NCI-H2171 treated with DMSO at 0.1 percent for 48 hours (cell line): ENCODE measurements at regions not wholly inside any gene's neighbourhood (a gene's known extent, or its start where the extent isn't known, plus 50 kb on each side); places are given as distances from the start of the nearest gene placed in this dataset.
A peak's percentile ranks its signal among the peaks of the same experiment; 100 is the strongest.

Experiments
- DNase-seq: peaks from one replicate; lab custom pipeline; 2025; lab: John Stamatoyannopoulos, UW

GRCh38 chr3:117719316-117719926 is 1009.8 kb downstream of the TUSC7 start:
- DNase-seq: peak; percentile 9

DNA sequence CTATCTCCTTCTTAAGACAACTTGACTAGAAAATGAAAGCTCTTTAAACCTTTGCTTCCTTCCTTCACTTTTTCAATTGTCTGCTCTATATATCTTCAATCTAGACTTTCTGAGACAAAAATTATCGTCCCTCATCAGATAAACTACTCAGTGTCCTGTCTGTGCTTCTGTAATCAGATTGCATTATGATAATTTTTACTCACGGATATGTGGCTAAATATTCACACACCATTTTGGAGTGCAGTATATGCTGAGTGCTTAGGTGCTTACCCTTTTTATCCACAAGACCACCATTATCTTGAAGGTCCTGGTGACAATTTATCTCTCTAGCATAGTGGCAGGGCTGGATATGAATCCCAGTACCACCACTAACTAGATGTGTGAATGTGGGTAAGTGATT is 1012.3 kb downstream of the TUSC7 start:
- no peak for DNase-seq

- no peak for DNase-seq
Measured at GRCh38 chr3:117722856-117723255, 1013.3 kb downstream of the TUSC7 start.

GRCh38 chr3:117723825-117724224 is 1014.2 kb downstream of the TUSC7 start:
- DNase-seq: no peak

- DNase-seq: no peak
Measured at GRCh38 chr3:117725314-117725713, 1015.7 kb downstream of the TUSC7 start.

DNA sequence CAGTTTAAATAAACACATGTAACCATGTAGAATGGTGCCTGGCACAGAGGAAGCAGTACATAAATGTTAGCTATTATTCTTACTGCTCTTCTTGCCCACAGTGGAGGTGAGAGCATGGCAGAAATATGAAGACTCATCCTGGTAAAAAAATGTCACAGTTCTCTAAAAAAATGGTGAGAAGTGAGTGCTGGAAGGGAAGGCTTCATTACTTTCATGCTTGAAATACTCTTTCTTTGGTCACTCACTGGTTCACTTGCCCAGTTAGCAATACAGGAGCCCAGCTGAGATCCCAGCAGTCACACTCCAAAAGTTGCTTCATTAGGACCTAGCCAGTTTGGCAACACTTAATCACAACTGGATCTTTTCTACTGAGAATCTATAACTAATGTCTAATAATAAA is 1017.2 kb downstream of the TUSC7 start:
- DNase-seq: no peak

GRCh38 chr3:117728226-117728625 is 1018.6 kb downstream of the TUSC7 start:
- DNase-seq: no peak

DNA sequence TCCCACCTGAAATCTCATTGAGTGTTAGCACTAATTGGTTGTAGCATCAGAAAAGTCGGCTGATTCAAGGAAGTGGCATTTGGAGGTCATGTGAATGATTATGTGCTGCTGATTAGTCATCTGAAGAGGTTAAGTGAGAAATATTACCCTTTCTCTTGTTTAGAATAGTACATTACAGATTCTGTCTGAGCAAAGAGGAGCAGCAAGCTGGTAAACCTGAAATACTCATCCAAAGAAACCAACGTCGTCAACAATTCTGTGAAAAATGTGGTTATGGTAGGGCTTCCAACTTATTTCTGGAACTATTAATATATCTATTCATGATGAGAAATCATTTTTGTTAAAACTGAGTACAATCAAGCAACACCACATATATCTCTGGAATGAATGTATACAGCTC is 1024.9 kb downstream of the TUSC7 start:
- DNase-seq: no peak

DNA sequence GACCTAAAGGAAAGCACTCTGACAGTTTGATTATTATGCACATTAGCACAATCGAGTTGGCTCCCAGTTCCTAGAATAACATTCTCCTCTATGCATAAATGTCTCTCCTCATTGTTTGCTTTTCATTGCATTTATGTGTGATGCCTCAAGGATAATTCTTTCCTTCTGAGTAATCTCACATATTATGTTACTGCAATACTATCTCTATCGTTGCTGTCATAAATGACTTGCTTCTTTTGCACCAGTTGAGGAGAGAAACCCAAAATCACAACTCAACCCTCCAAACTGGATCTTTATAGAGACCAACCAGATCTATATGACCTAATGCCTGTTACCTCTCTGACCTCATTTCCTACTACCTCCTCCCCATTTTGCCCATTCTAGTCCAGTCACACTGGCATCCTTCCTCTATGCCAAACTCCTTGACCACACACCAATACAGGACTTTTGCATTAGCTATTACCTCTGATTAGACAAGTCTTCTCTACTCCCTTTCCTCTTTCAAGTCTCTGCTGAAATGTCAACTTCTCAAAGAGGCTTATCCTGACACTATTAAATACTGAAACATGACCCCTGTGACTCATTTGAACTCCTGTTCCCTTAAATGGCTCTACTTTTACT is 1026.0 kb downstream of the TUSC7 start:
- no peak for DNase-seq

- DNase-seq: no peak
Measured at GRCh38 chr3:117736846-117737245, 1027.3 kb downstream of the TUSC7 start.

DNA sequence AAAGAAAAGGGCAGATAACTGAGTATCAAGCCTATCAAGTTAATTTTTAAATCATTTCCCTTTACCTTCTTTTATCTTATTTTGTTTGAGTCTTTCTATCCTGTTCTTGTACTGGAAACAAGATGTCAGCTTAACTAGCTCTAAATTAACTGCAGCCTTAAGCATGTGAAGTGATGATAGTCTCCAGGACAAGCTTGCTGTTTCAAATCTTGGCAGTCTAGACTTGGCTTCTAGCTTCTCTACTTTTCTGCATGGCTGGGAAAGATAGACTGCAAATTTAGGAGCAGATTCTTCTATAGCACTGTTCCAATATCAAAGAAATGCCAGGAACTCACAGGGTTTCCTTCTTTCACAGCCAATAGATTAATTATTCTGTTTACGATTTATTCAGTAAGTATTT is 1034.4 kb downstream of the TUSC7 start:
- DNase-seq: no peak

- DNase-seq: no peak
Measured at GRCh38 chr3:117744935-117745334, 1035.4 kb downstream of the TUSC7 start.

- DNase-seq: no peak
Measured at GRCh38 chr3:117745516-117745915, 1035.9 kb downstream of the TUSC7 start.

DNA sequence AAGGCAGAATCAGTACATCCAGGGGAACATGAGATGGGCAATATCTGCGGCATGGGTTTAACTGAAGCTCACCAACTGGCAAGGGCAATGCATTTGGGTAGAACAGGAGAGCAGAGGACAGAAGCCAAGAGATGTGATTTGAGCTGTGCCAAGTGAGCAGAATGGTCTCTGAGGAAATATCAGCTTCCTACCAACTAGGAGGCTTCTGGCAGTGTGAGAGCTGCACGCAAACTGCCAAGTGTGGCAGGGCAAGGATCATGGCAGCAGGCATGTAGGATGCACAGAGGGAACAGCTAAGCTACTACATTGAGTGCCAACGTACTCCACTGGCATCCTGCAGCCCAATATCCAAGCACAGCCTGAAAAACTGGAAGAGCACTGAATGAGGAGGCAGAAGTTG is 1036.5 kb downstream of the TUSC7 start:
- DNase-seq: no peak

GRCh38 chr3:117748131-117748530 is 1038.6 kb downstream of the TUSC7 start:
- no peak for DNase-seq

DNA sequence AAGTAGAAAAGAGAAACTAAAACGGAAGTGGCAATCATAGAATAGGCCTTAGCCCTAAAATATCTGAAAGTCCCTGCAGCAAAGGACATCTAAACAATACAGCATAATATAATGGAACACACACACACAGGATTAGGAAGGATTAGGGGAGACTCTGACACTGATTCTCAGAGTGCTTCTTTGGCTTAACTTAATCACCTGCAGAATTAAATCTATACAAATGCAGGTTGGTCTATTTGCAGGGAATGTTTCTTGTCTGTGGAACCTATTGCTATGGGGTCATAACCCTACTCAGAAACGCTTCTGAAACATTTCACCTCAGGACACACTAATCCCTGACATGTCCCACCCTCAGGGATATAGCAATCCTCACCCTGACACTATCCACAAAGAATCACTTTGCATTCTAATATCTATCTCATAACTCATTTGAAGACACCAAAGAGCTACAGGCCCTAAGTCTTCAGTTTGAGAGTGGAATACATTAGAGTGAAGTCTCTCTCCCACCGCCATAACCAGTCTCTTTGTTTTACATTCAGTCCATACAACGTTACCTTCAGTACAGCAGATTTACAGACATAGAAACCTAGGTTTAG is 1041.2 kb downstream of the TUSC7 start:
- DNase-seq: no peak

GRCh38 chr3:117751651-117752050 is 1042.1 kb downstream of the TUSC7 start:
- no peak for DNase-seq

DNA sequence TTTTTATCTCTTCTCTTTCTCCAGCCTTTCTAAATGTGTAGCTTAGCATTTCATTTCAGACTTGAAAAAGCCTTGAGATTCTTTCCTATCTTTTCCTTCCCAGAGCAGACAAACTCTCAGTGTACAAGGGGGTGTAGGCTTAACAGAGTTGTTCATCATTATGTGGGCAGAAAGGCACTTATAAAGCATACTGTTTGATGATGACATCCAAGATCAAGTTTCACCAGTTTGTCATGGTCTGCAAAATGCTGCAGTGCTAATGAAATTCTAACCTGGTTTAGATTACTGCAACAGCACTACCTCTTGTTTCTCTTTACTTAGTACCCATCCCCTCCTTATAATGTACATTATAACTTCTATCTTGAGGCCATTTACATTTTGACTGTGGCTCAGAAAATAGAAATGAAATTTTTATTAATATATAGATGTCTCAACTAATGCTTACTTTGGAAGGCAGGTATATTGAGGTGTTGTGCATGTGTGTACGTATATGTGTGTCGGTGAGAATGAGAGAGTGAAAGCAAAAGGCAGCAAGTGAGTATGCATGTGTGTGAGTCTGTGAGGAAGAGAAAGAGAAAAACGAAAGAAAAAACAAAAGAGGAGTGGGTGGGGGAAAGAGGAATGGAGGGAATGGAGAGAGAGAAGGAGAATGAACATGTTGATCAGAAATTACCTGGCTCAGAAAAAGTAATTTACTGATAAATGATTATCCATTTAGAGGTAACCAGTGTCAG is 1043.6 kb downstream of the TUSC7 start:
- DNase-seq: no peak

DNA sequence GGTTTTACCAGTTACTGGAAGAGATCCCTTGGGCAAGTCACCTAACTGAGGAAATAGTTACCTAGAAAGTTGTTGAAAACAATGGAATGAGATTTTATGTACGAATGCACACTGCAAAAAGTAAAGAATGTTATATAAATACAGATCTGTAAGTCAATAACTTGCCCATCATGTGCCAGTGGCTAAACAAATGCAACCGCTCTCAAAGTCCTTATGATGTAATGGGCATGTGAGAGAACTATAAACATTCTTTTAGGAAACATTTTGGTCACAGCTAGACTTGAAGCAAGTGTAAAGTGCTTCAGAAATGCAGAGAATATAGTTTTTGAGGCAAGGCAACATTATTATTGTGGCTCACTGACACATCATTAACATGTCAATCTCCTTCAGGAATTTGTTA is 1044.5 kb downstream of the TUSC7 start:
- DNase-seq: no peak

DNA sequence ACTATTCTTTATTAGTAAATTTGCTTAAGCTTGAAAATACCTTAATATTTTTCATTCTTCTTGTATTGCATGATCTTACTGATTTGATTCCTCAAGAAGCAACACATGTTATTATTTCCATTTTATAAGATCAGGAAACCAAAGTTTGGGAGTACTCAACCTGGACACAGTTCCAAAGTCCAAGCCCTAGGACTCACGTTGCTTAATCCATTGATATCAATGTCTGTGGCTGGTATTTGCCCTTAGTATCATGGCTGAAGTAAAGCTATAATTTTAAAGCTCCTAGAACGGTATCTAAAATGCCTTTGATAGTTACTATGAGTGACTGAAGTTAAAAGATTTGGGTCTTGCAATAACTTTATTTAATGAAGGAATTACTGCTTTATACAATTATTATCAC is 1045.3 kb downstream of the TUSC7 start:
- no peak for DNase-seq

DNA sequence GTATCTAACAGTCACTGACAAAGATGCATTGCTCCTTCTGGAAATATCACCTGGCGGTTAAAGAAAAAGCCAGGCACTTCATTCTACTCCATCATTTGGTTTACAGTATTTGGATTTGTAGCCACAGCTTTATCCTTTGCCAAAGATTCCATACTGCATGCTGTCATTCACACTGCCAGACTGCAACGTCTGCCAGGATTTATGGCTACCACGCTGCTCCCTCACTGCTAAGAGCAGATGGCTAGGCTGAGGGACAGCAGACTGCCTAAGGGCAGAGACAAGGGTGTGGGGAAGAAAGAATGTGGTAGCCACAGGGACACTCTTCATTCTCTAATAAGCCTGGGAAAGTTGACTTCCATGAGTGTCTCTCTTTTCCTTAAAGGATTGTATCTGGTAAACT is 1047.0 kb downstream of the TUSC7 start:
- no peak for DNase-seq

DNA sequence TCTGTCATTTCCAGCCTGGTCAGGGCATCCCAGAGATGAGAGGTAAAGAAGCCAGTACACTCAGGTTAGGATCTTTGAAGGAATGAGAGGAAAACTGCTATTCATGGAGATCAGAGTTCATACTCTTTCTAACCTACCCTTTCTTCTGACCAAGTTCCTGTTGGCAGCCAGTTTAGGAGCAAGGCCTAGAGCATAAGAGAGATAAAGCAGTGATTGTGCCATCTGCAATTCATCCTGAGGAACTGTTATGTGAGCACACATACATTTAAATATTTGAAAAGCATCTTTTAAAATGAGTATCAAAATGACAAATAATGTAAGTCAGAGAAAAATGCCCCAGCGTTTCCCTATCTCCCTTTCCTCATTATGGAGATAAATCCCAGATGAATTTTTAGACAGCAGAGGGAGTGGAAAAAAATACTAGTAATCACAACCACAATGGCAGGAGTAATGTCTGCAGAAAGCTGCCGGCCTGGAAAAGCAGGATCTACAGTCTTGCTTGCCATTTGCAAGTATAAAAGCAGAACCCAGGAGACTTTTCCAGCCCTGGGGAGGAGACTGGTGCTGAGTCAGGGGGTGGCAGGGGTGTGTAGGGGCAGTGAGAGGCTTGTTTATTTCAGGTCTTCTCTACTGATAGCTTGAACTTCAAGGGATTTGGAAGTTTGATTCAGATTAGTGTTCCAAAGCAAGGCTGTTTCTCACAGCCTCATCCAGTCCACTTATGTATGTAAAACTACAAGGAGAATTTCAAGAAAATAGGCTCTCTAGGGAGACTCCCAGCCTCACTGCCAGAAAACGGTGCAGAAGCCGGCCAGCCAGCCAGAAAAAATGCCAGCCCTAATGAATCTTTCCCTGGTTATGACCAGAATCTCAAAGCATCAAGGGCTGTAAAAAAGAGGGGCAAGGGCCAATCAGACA is 1052.4 kb downstream of the TUSC7 start:
- DNase-seq: no peak
